WTC11 (cell line): ENCODE measurements at regions not wholly inside any gene's neighbourhood (a gene's known extent, or its start where the extent isn't known, plus 50 kb on each side); places are given as distances from the start of the nearest gene placed in this dataset.

Experiments used
- ATAC-seq: fragments of 200-7000 bp; cut with Tn5 transposase; 2 replicates; pipeline ENCODE4 v1.10.0; 2021; ENCODE audit warnings: mild to moderate bottlenecking, moderate library complexity
- CTCF ChIA-PET: fragments of 300-600 bp; sonication (Branson Sonifier 250); formaldehyde crosslinking; loops from one replicate; lab custom pipeline; 2021; ENCODE audit warnings: antibody characterized with exemption; lab: Charles Lee
- POLR2A ChIA-PET: fragments of 350-600 bp; sonication (Branson Sonifier 250); formaldehyde crosslinking; loops from one replicate; lab custom pipeline; 2021; ENCODE audit warnings: antibody characterized with exemption; lab: Charles Lee
- DNase-seq: peaks from one replicate; pipeline ENCODE4 v3.0.0; 2021; ENCODE audit warnings: low spot score
- H3K27ac Mint-ChIP-seq: 2 replicates; pipeline ENCODE4 v1.8.0; 2021; ENCODE audit warnings: mixed read lengths
- H3K27me3 Mint-ChIP-seq: 2 replicates; pipeline ENCODE4 v1.8.0; 2021; ENCODE audit warnings: low read depth, mild to moderate bottlenecking, moderate library complexity, mixed read lengths
- H3K36me3 Mint-ChIP-seq: 2 replicates; pipeline ENCODE4 v1.8.0; 2021; ENCODE audit warnings: mixed read lengths
- H3K4me1 Mint-ChIP-seq: 2 replicates; pipeline ENCODE4 v1.8.0; 2022; ENCODE audit warnings: mixed read lengths
- H3K4me3 Mint-ChIP-seq: 2 replicates; pipeline ENCODE4 v1.8.0; 2021; ENCODE audit warnings: mild to moderate bottlenecking, moderate library complexity, mixed read lengths
- H3K9me3 Mint-ChIP-seq: 2 replicates; pipeline ENCODE4 v1.8.0; 2021; ENCODE audit warnings: mixed read lengths
- ATF1 ChIP-seq: sonication (generic); formaldehyde crosslinking; IDR thresholded peaks from 2 replicates; pipeline ENCODE4 v1.8.1; 2023; ENCODE audit warnings: mild to moderate bottlenecking, moderate library complexity, missing genetic modification reagents
- CREB1 ChIP-seq: sonication (generic); formaldehyde crosslinking; IDR thresholded peaks from 2 replicates; pipeline ENCODE4 v1.8.0; 2023; ENCODE audit warnings: mild to moderate bottlenecking, missing genetic modification reagents
- CREM ChIP-seq: sonication (generic); formaldehyde crosslinking; IDR thresholded peaks from 2 replicates; pipeline ENCODE4 v1.8.1; 2022; ENCODE audit warnings: mild to moderate bottlenecking, missing genetic modification reagents, moderate library complexity
- E2F5 ChIP-seq: sonication (generic); formaldehyde crosslinking; IDR thresholded peaks from 2 replicates; pipeline ENCODE4 v1.8.1; 2022; ENCODE audit warnings: mild to moderate bottlenecking, moderate library complexity, missing genetic modification reagents
- ETV6 ChIP-seq: sonication (generic); formaldehyde crosslinking; IDR thresholded peaks from 2 replicates; pipeline ENCODE4 v1.8.1; 2022; ENCODE audit warnings: mild to moderate bottlenecking, missing genetic modification reagents
- FOXJ3 ChIP-seq: sonication (generic); formaldehyde crosslinking; IDR thresholded peaks from 2 replicates; pipeline ENCODE4 v1.9.0; 2021; ENCODE audit warnings: missing genetic modification reagents, mild to moderate bottlenecking, borderline replicate concordance
- FOXK1 ChIP-seq: sonication (generic); formaldehyde crosslinking; IDR thresholded peaks from 2 replicates; pipeline ENCODE4 v1.8.0; 2022; ENCODE audit warnings: mild to moderate bottlenecking, moderate library complexity, missing genetic modification reagents
- GTF2I ChIP-seq: fragments of 250-450 bp; sonication (Bioruptor Pico); conservative IDR thresholded peaks from 2 replicates; pipeline ENCODE4 v1.4.0; 2021; ENCODE audit warnings: mild to moderate bottlenecking
- IRF1 ChIP-seq: sonication (generic); formaldehyde crosslinking; IDR thresholded peaks from 2 replicates; pipeline ENCODE4 v1.8.0; 2023; ENCODE audit warnings: missing genetic modification reagents
- MAX ChIP-seq: sonication (generic); formaldehyde crosslinking; IDR thresholded peaks from 2 replicates; pipeline ENCODE4 v1.8.0; 2022; ENCODE audit warnings: mild to moderate bottlenecking, missing genetic modification reagents
- MLX ChIP-seq: sonication (generic); formaldehyde crosslinking; IDR thresholded peaks from 2 replicates; pipeline ENCODE4 v1.8.1; 2023; ENCODE audit warnings: mild to moderate bottlenecking, missing genetic modification reagents, moderate library complexity
- MXD4 ChIP-seq: fragments of 250-450 bp; sonication (Bioruptor Pico); IDR thresholded peaks from 2 replicates; pipeline ENCODE4 v1.8.0; 2021; ENCODE audit warnings: mild to moderate bottlenecking, moderate library complexity, borderline replicate concordance
- NFE2L1 ChIP-seq: sonication (generic); formaldehyde crosslinking; IDR thresholded peaks from 2 replicates; pipeline ENCODE4 v1.8.1; 2023; ENCODE audit warnings: missing genetic modification reagents
- NR3C1 ChIP-seq: sonication (generic); formaldehyde crosslinking; conservative IDR thresholded peaks from 2 replicates; pipeline ENCODE4 v1.8.1; 2023; ENCODE audit warnings: low read depth, mild to moderate bottlenecking, missing genetic modification reagents
- OVOL2 ChIP-seq: fragments of 250-450 bp; sonication (Bioruptor Pico); IDR thresholded peaks from 2 replicates; pipeline ENCODE4 v1.9.0; 2021; ENCODE audit warnings: mild to moderate bottlenecking, borderline replicate concordance
- SMAD4 ChIP-seq: sonication (generic); formaldehyde crosslinking; IDR thresholded peaks from 2 replicates; pipeline ENCODE4 v1.8.0; 2022; ENCODE audit warnings: mild to moderate bottlenecking, missing genetic modification reagents
- ZBTB21 ChIP-seq: sonication (generic); formaldehyde crosslinking; IDR thresholded peaks from 2 replicates; pipeline ENCODE4 v1.8.1; 2023; ENCODE audit warnings: mild to moderate bottlenecking, missing genetic modification reagents, borderline replicate concordance
- ZNF138 ChIP-seq: sonication (generic); formaldehyde crosslinking; conservative IDR thresholded peaks from 2 replicates; pipeline ENCODE4 v1.8.1; 2022; ENCODE audit warnings: mild to moderate bottlenecking, moderate library complexity, missing genetic modification reagents
- ZNF671 ChIP-seq: fragments of 250-450 bp; sonication (Bioruptor Pico); IDR thresholded peaks from 2 replicates; pipeline ENCODE4 v1.8.0; 2021; ENCODE audit warnings: mild to moderate bottlenecking
- TF ChIP-seq, protein P1 (sequence below): sonication (generic); formaldehyde crosslinking; conservative IDR thresholded peaks from 2 replicates; pipeline ENCODE4 v1.8.1; 2023; ENCODE audit warnings: mild to moderate bottlenecking, low read depth, missing genetic modification reagents, moderate library complexity
- TF ChIP-seq, protein P2 (sequence below): sonication (generic); formaldehyde crosslinking; IDR thresholded peaks from 2 replicates; pipeline ENCODE4 v1.8.1; 2023; ENCODE audit warnings: mild to moderate bottlenecking, moderate library complexity, missing genetic modification reagents
- TF ChIP-seq, protein P3 (sequence below): sonication (generic); formaldehyde crosslinking; IDR thresholded peaks from 2 replicates; pipeline ENCODE4 v1.8.0; 2022; ENCODE audit warnings: mild to moderate bottlenecking, missing genetic modification reagents
- TF ChIP-seq, protein P4 (sequence below): sonication (generic); formaldehyde crosslinking; IDR thresholded peaks from 2 replicates; pipeline ENCODE4 v1.8.1; 2022; ENCODE audit warnings: low read depth, mild to moderate bottlenecking, moderate library complexity, missing genetic modification reagents, borderline replicate concordance

DNA sequence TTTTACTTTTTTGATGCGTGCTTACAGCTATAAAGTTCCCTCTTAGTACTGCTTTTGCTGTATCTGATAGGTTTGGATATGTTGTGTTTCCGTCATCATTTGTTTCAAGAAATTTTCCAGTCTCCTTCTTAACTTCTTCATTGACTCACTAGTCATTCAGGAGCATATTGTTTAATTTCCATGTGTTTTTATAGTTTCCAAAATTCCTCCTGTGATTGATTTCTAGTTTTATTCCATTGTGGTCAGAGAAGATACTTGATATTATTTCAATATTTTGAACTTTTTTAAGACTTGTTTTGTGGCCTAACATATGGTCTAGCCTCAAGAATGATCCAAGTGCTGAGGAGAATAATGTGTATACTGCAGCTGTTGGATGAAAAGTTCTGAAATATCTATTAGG, 75.5 kb upstream of the CREB5 start:
- DNase-seq: no peak
- Mint-ChIP-seq H3K4me3 (no peak overlapping the region), H3K36me3 (no peaks in the 10 kb centered on the region), H3K27ac (no peak overlapping the region), H3K9me3 (peaks cover 18% of the 10 kb centered on the region), H3K4me1 (no peaks in the 10 kb centered on the region), H3K27me3 (no peaks in the 10 kb centered on the region)
- ATAC-seq: no peak
- POLR2A ChIA-PET: no interaction called here
- no peak for TF ChIP-seq CREM
- TF ChIP-seq IRF1 (CRISPR knock-in tag): no peak
- no peak for TF ChIP-seq SMAD4 (CRISPR knock-in tag)
- CTCF ChIA-PET: no interaction called here

- TF ChIP-seq GTF2I (CRISPR knock-in tag) (no peak), ZNF138 (CRISPR knock-in tag) (no peak), FOXJ3 (CRISPR knock-in tag) (no peak)
- Mint-ChIP-seq H3K9me3 (peaks cover 20% of the 10 kb centered on the region), H3K36me3 (no peaks in the 10 kb centered on the region), H3K4me1 (no peaks in the 10 kb centered on the region), H3K27me3 (no peaks in the 10 kb centered on the region), H3K4me3 (no peak overlapping the region), H3K27ac (no peak overlapping the region)
- no peak for ATAC-seq
- ChIA-PET CTCF (no interaction called here), POLR2A (no interaction called here)
- no peak for DNase-seq
Observed at GRCh38 chr7:28338041-28338440, 74.3 kb upstream of the CREB5 start.

GRCh38 chr7:28343462-28343861, 68.9 kb upstream of the CREB5 start:
- no peak overlapping the region for H3K27ac Mint-ChIP-seq
- H3K9me3 Mint-ChIP-seq: peaks cover 21% of the 10 kb centered on the region; the same call in 1 of the 2 replicates
- ChIA-PET POLR2A (no interaction called here), CTCF (no interaction called here)
- DNase-seq (no peak), ATAC-seq (no peak)
- no peaks in the 10 kb centered on the region for H3K4me1 Mint-ChIP-seq
- no peak overlapping the region for H3K4me3 Mint-ChIP-seq
- H3K36me3 Mint-ChIP-seq: no peaks in the 10 kb centered on the region
- H3K27me3 Mint-ChIP-seq: no peaks in the 10 kb centered on the region
- TF ChIP-seq MAX: no peak
- no peak for TF ChIP-seq NFE2L1 (CRISPR knock-in tag)
- no peak for TF ChIP-seq ETV6 (CRISPR knock-in tag)
- no peak for TF ChIP-seq ATF1 (CRISPR knock-in tag)
- no peak for TF ChIP-seq OVOL2 (CRISPR knock-in tag)
- TF ChIP-seq, protein P1, sequence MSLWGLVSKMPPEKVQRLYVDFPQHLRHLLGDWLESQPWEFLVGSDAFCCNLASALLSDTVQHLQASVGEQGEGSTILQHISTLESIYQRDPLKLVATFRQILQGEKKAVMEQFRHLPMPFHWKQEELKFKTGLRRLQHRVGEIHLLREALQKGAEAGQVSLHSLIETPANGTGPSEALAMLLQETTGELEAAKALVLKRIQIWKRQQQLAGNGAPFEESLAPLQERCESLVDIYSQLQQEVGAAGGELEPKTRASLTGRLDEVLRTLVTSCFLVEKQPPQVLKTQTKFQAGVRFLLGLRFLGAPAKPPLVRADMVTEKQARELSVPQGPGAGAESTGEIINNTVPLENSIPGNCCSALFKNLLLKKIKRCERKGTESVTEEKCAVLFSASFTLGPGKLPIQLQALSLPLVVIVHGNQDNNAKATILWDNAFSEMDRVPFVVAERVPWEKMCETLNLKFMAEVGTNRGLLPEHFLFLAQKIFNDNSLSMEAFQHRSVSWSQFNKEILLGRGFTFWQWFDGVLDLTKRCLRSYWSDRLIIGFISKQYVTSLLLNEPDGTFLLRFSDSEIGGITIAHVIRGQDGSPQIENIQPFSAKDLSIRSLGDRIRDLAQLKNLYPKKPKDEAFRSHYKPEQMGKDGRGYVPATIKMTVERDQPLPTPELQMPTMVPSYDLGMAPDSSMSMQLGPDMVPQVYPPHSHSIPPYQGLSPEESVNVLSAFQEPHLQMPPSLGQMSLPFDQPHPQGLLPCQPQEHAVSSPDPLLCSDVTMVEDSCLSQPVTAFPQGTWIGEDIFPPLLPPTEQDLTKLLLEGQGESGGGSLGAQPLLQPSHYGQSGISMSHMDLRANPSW (CRISPR knock-in tag): no peak
- no peak for TF ChIP-seq CREB1 (CRISPR knock-in tag)
- TF ChIP-seq E2F5 (CRISPR knock-in tag): no peak
- TF ChIP-seq ZNF671 (CRISPR knock-in tag): no peak
- TF ChIP-seq MLX (CRISPR knock-in tag): no peak
- no peak for TF ChIP-seq MXD4
- TF ChIP-seq NR3C1 (CRISPR knock-in tag): no peak
- TF ChIP-seq CREM: no peak
- TF ChIP-seq, protein P2, sequence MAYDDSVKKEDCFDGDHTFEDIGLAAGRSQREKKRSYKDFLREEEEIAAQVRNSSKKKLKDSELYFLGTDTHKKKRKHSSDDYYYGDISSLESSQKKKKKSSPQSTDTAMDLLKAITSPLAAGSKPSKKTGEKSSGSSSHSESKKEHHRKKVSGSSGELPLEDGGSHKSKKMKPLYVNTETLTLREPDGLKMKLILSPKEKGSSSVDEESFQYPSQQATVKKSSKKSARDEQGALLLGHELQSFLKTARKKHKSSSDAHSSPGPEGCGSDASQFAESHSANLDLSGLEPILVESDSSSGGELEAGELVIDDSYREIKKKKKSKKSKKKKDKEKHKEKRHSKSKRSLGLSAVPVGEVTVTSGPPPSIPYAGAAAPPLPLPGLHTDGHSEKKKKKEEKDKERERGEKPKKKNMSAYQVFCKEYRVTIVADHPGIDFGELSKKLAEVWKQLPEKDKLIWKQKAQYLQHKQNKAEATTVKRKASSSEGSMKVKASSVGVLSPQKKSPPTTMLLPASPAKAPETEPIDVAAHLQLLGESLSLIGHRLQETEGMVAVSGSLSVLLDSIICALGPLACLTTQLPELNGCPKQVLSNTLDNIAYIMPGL (CRISPR knock-in tag): no peak
- TF ChIP-seq, protein P3, sequence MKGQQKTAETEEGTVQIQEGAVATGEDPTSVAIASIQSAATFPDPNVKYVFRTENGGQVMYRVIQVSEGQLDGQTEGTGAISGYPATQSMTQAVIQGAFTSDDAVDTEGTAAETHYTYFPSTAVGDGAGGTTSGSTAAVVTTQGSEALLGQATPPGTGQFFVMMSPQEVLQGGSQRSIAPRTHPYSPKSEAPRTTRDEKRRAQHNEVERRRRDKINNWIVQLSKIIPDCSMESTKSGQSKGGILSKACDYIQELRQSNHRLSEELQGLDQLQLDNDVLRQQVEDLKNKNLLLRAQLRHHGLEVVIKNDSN: no peak
- TF ChIP-seq FOXK1 (CRISPR knock-in tag): no peak
- TF ChIP-seq ZBTB21 (CRISPR knock-in tag): no peak
- TF ChIP-seq, protein P4, sequence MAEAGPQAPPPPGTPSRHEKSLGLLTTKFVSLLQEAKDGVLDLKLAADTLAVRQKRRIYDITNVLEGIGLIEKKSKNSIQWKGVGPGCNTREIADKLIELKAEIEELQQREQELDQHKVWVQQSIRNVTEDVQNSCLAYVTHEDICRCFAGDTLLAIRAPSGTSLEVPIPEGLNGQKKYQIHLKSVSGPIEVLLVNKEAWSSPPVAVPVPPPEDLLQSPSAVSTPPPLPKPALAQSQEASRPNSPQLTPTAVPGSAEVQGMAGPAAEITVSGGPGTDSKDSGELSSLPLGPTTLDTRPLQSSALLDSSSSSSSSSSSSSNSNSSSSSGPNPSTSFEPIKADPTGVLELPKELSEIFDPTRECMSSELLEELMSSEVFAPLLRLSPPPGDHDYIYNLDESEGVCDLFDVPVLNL (CRISPR knock-in tag): no peak
